Thoracic aorta (tissue), 2 donors: ENCODE measurements at regions not wholly inside any gene's neighbourhood (a gene's known extent, or its start where the extent isn't known, plus 50 kb on each side); places are given as distances from the start of the nearest gene placed in this dataset.

ENCODE experiments used
- ATAC-seq: fragments of 150-250 bp; one replicate; pipeline ENCODE4 v1.8.0; 2017; ENCODE audit warnings: low read depth; ENCODE audit not compliant: insufficient number of reproducible peaks, low FRiP score
- DNase-seq: peaks from one replicate; pipeline ENCODE4 v3.0.0-alpha.2; 2020; ENCODE audit warnings: low spot score
- H3K27ac ChIP-seq, 2 donors: fragments of 200-600 bp; sonication (generic); 1 replicate in 1 of 2; 2 replicates in 1 of 2; pipeline ENCODE4 v1.5.1; 2016; ENCODE audit warnings: mild to moderate bottlenecking in 2 of 2, moderate library complexity in 2 of 2
- H3K27me3 ChIP-seq: fragments of 200-600 bp; sonication (generic); replicated peaks from 2 replicates; pipeline ENCODE4 v1.6.0; 2016; ENCODE audit warnings: mild to moderate bottlenecking; ENCODE audit not compliant: insufficient read depth
- H3K36me3 ChIP-seq: fragments of 200-600 bp; sonication (generic); one replicate; pipeline ENCODE4 v1.5.1; 2016
- H3K4me1 ChIP-seq, 2 donors: fragments of 200-600 bp; sonication (generic); 1 replicate in 1 of 2; 2 replicates in 1 of 2; pipeline versions ENCODE4 v1.5.1 to v1.6.0; 2016; ENCODE audit warnings: low read depth in 2 of 2, mild to moderate bottlenecking in 1 of 2; ENCODE audit not compliant: control insufficient read depth in 1 of 2
- H3K4me3 ChIP-seq: fragments of 200-600 bp; sonication (generic); 2 replicates; pipeline ENCODE4 v1.5.1; 2016; ENCODE audit warnings: mild to moderate bottlenecking
- H3K9me3 ChIP-seq: fragments of 200-600 bp; sonication (generic); 2 replicates; pipeline ENCODE4 v1.5.1; 2016
- CTCF ChIP-seq: fragments of 200-600 bp; sonication (generic); IDR thresholded peaks from one replicate; pipeline ENCODE4 v1.5.1; 2019; ENCODE audit warnings: antibody characterized with exemption

GRCh38 chr7:46628389-46628788 lies 707.3 kb upstream of the IGFBP3 start:
- Histone ChIP-seq H3K9me3 (no peaks in the 10 kb centered on the region), H3K4me3 (no peak overlapping the region), H3K36me3 (no peaks in the 10 kb centered on the region), H3K4me1 (no peaks in the 10 kb centered on the region), H3K27me3 (no peaks in the 10 kb centered on the region), H3K27ac (no peak overlapping the region)
- no peak for ATAC-seq
- DNase-seq = no peak
- no peak for TF ChIP-seq CTCF

GRCh38 chr7:46626691-46627310 lies 705.7 kb upstream of the IGFBP3 start:
- Histone ChIP-seq H3K27me3 (no peaks in the 10 kb centered on the region), H3K4me3 (no peak overlapping the region), H3K36me3 (no peaks in the 10 kb centered on the region), H3K9me3 (no peaks in the 10 kb centered on the region), H3K27ac (no peak overlapping the region), H3K4me1 (no peaks in the 10 kb centered on the region)
- ATAC-seq (no peak), DNase-seq (no peak)
- no peak for TF ChIP-seq CTCF

GRCh38 chr7:46626261-46626660 lies 705.2 kb upstream of the IGFBP3 start:
- no peaks in the 10 kb centered on the region for H3K9me3 ChIP-seq
- H3K36me3 ChIP-seq = no peaks in the 10 kb centered on the region
- H3K4me3 ChIP-seq = no peak overlapping the region
- H3K27me3 ChIP-seq = no peaks in the 10 kb centered on the region
- no peak overlapping the region for H3K27ac ChIP-seq
- DNase-seq (no peak), ATAC-seq (no peak)
- H3K4me1 ChIP-seq = no peaks in the 10 kb centered on the region
- TF ChIP-seq CTCF = no peak

GRCh38 chr7:46625032-46625431 lies 704.0 kb upstream of the IGFBP3 start:
- H3K9me3 ChIP-seq = no peaks in the 10 kb centered on the region
- TF ChIP-seq CTCF = no peak
- H3K4me3 ChIP-seq = no peak overlapping the region
- DNase-seq (no peak), ATAC-seq (no peak)
- no peaks in the 10 kb centered on the region for H3K27me3 ChIP-seq
- no peaks in the 10 kb centered on the region for H3K4me1 ChIP-seq
- no peak overlapping the region for H3K27ac ChIP-seq
- no peaks in the 10 kb centered on the region for H3K36me3 ChIP-seq

- DNase-seq (no peak), ATAC-seq (no peak)
- no peak for TF ChIP-seq CTCF
- Histone ChIP-seq H3K9me3 (no peaks in the 10 kb centered on the region), H3K4me3 (no peak overlapping the region), H3K27me3 (no peaks in the 10 kb centered on the region), H3K27ac (no peak overlapping the region), H3K36me3 (no peaks in the 10 kb centered on the region), H3K4me1 (no peaks in the 10 kb centered on the region)
These were observed 701.2 kb upstream of the IGFBP3 start for GRCh38 chr7:46622251-46622650.
